Right lobe of liver (tissue), 6 donors: ENCODE measurements at regions not wholly inside any gene's neighbourhood (a gene's known extent, or its start where the extent isn't known, plus 50 kb on each side); places are given as distances from the start of the nearest gene placed in this dataset.

Experiments used
- ATAC-seq, 4 donors: fragments of 200-7000 bp; cut with Tn5 transposase; one replicate each; pipeline ENCODE4 v1.9.1; 2020; ENCODE audit warnings: mild to moderate bottlenecking in 4 of 4, moderate library complexity in 4 of 4
- DNase-seq, 3 donors: peaks; one replicate each; pipeline ENCODE4 v3.0.0-alpha.2; 2020
- H3K27ac ChIP-seq, 3 donors: fragments of 200-600 bp; one replicate each; pipeline ENCODE4 v1.8.0; 2022
- H3K27me3 ChIP-seq, 2 donors: fragments of 200-600 bp; one replicate each; pipeline ENCODE4 v1.8.0; 2022
- H3K36me3 ChIP-seq, 4 donors: fragments of 200-600 bp; sonication (generic) in 1 of 4; one replicate each; pipeline versions ENCODE4 v1.5.1 to v1.8.0; 2017 to 2022; ENCODE audit warnings: control low read depth in 1 of 4
- H3K4me1 ChIP-seq, 4 donors: fragments of 200-600 bp; sonication (generic) in 1 of 4; one replicate each; pipeline versions ENCODE4 v1.5.1 to v1.8.0; 2017 to 2022; ENCODE audit warnings: control low read depth in 1 of 4
- H3K4me3 ChIP-seq, 3 donors: fragments of 200-600 bp; one replicate each; pipeline ENCODE4 v1.8.0; 2022
- H3K9me3 ChIP-seq, 4 donors: fragments of 200-600 bp; sonication (generic) in 1 of 4; one replicate each; pipeline versions ENCODE4 v1.5.1 to v1.8.0; 2017 to 2022; ENCODE audit warnings: control low read depth in 1 of 4
- POLR2A ChIP-seq: fragments of 450-650 bp; IDR thresholded peaks from one replicate; pipeline ENCODE4 v1.6.1; 2017; ENCODE audit warnings: antibody characterized with exemption, mild to moderate bottlenecking
- WGBS: methylation state at CpG from one replicate; pipeline ENCODE4 v1.1.6; 2018; ENCODE audit warnings: low coverage, low lambda C conversion rate; ENCODE audit not compliant: insufficient coverage; ENCODE audit errors: missing lambda C conversion rate; 5-methylcytosine and 5-hydroxymethylcytosine counted together
- intact Hi-C, 2 donors: fragments of 100-400 bp; cut with DNase I; formaldehyde crosslinking; loops; one replicate each; pipeline versions ENCODE4 v1.11.2 to v1.14.1; 2022
- TF ChIP-seq, protein P1 (sequence below), 4 donors: fragments of 200-600 bp in 3 of 4; fragments of 450-650 bp in 1 of 4; IDR thresholded peaks; one replicate each; pipeline versions ENCODE4 v1.5.1 to v1.8.0; 2016 to 2022; ENCODE audit warnings: antibody characterized with exemption in 4 of 4, mild to moderate bottlenecking in 2 of 4
- donor health status: DM: no; HTN: yes; CAD: no.
- donor health status: DM: no; HTN: no; CAD: no.
- donor health status: DM: no; HTN: no; CAD: no.
- donor health status: DM: no; HTN: yes; CAD: no.
- donor health status: DM: no; HTN: yes; CAD: no.

DNA sequence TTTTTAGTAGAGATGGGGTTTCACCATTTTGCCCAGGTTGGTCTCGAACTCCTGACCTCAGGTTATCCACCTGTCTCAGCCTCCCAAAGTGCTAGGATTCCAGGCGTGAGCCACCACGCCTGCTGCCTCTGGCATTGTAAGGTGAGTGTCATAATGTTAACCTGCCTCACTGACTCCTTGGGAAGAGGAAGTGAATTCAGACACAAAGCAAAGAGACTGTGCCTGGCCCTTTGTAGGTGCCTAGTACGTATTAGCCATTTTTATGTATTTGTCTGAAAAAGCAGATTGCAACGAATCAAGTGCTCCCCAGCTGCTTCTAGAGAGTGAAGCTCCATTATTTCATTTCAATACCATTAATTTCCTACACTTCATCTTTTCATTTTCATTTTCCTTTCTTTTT lies 260.5 kb downstream of the SAMD5 start:
- WGBS = 54% methylated on average over 2 of the region's 5 CpGs
- no peak for TF ChIP-seq POLR2A
- TF ChIP-seq, protein P1, sequence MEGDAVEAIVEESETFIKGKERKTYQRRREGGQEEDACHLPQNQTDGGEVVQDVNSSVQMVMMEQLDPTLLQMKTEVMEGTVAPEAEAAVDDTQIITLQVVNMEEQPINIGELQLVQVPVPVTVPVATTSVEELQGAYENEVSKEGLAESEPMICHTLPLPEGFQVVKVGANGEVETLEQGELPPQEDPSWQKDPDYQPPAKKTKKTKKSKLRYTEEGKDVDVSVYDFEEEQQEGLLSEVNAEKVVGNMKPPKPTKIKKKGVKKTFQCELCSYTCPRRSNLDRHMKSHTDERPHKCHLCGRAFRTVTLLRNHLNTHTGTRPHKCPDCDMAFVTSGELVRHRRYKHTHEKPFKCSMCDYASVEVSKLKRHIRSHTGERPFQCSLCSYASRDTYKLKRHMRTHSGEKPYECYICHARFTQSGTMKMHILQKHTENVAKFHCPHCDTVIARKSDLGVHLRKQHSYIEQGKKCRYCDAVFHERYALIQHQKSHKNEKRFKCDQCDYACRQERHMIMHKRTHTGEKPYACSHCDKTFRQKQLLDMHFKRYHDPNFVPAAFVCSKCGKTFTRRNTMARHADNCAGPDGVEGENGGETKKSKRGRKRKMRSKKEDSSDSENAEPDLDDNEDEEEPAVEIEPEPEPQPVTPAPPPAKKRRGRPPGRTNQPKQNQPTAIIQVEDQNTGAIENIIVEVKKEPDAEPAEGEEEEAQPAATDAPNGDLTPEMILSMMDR (IDR thresholded peaks at IDR 0.05) = no peak
- DNase-seq (no peak), ATAC-seq (no peak)
- H3K4me3 ChIP-seq = no peak overlapping the region
- H3K27ac ChIP-seq = no peak overlapping the region
- H3K36me3 ChIP-seq = no peaks in the 10 kb centered on the region
- intact Hi-C loops = no loop called here
- no peaks in the 10 kb centered on the region for H3K9me3 ChIP-seq
- no peaks in the 10 kb centered on the region for H3K4me1 ChIP-seq
- H3K27me3 ChIP-seq = no peaks in the 10 kb centered on the region

DNA sequence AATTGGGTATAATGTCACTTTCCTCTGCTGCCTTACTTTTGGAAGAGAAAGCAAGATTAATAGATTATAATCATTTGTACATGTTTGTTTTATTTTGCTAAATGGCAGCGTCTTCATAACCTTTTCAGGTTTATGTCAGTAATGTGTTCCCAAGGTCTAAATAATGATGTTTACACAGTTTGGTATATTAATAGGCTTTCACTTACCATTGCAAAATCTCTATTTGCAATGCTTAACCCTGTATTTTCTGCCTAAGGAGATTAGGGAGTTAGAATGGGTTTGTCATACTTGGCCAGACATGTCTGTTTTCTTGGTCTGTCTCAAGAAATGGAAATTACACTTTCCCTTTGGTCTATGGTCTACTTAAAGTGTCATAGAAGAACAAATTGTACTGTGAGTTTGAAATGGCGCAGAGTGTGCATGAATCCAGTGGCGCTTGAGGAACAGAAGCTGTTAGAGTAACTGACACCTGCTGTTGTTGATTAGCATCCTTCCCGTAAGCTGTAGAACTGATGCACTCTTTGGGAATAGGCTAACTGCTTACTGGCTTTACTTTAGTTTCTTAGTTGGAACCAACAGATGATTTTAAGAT lies 261.1 kb downstream of the SAMD5 start:
- Histone ChIP-seq H3K36me3 (no peaks in the 10 kb centered on the region), H3K27me3 (no peaks in the 10 kb centered on the region), H3K9me3 (no peaks in the 10 kb centered on the region), H3K4me1 (no peaks in the 10 kb centered on the region), H3K27ac (no peak overlapping the region), H3K4me3 (no peak overlapping the region)
- no peak for ATAC-seq
- DNase-seq = no peak
- WGBS = 58% methylated on average over 4 of the region's 4 CpGs
- no peak for TF ChIP-seq POLR2A
- TF ChIP-seq, protein P1 (IDR thresholded peaks at IDR 0.05) = no peak
- intact Hi-C loops = no loop called here

DNA sequence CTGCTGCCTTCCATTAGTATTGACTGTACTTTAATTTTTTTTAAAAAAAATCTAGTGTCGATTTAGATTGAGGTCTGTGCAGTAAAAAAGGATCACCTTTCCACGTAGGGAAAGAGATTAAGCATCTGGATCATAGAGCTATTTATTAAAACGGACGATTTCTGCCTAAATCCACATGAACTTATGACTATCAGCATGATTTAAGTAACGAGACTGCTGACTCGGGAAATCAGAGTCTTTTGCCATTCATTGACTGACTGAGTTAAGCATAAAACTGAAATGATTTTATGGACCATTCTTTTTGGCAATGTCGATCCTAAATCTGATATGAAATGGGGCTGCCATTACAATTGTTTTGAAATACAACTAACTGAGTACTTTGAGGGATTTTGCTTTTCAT lies 261.7 kb downstream of the SAMD5 start:
- ATAC-seq = no peak
- no peak for TF ChIP-seq POLR2A
- TF ChIP-seq, protein P1 (IDR thresholded peaks at IDR 0.05) = no peak
- intact Hi-C loops = no loop called here
- 69% methylated on average over 7 of the region's 7 CpGs for WGBS
- no peaks in the 10 kb centered on the region for H3K36me3 ChIP-seq
- H3K4me3 ChIP-seq = no peak overlapping the region
- DNase-seq = no peak
- no peaks in the 10 kb centered on the region for H3K27me3 ChIP-seq
- H3K9me3 ChIP-seq = no peaks in the 10 kb centered on the region
- H3K4me1 ChIP-seq = no peaks in the 10 kb centered on the region
- no peak overlapping the region for H3K27ac ChIP-seq

DNA sequence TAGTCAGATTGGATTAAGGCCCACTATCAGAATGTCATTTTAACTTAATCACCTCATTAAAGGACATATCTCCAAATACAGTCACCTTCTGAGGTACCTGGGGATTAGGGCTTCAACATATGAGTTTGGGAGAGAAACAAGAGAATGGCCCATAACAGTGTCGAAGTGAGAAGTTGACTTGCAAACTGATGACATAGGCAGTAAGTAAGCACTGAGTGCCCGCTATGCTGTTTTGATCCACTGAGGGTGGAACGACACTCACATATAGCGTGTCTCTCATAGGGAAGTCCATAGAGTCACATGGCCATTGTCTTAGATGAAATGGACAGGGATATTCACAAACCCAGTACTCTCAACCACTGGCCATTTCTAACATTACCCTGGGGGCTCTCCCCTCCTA lies 264.2 kb downstream of the SAMD5 start:
- Histone ChIP-seq H3K27ac (no peak overlapping the region), H3K27me3 (no peaks in the 10 kb centered on the region), H3K9me3 (no peaks in the 10 kb centered on the region), H3K36me3 (no peaks in the 10 kb centered on the region), H3K4me1 (no peaks in the 10 kb centered on the region), H3K4me3 (no peak overlapping the region)
- no peak for DNase-seq
- TF ChIP-seq POLR2A = no peak
- TF ChIP-seq, protein P1 (IDR thresholded peaks at IDR 0.05) = no peak
- 80% methylated on average over 1 of the region's 4 CpGs for WGBS
- intact Hi-C loops = no loop called here
- ATAC-seq = no peak

DNA sequence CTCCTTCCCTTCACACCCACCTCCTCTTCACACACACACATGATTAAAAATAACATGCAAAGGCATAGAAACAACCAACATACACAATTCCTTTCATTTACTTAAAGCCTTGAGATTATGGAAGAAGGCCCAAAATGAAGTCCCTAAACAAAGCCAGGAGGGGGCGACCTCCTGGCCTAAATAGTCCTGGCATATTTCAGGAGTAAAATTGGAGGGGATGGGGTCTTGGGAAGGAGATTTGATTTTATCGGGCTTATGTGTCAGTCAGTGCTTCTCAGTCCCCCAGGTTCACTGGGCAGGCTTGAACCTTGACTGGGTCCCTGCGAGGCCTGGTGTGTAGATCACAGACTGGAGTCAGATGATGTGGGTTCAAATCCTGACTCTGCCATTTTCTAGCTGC lies 266.4 kb downstream of the SAMD5 start:
- no peak for ATAC-seq
- H3K36me3 ChIP-seq = no peaks in the 10 kb centered on the region
- no peak overlapping the region for H3K27ac ChIP-seq
- H3K27me3 ChIP-seq = no peaks in the 10 kb centered on the region
- 43% methylated on average over 1 of the region's 3 CpGs for WGBS
- H3K4me1 ChIP-seq = no peaks in the 10 kb centered on the region
- H3K4me3 ChIP-seq = no peak overlapping the region
- intact Hi-C loops = no loop called here
- no peaks in the 10 kb centered on the region for H3K9me3 ChIP-seq
- no peak for TF ChIP-seq POLR2A
- TF ChIP-seq, protein P1 (IDR thresholded peaks at IDR 0.05) = no peak
- DNase-seq = no peak
